DND-41 (cell line): ENCODE measurements at regions not wholly inside any gene's neighbourhood (a gene's known extent, or its start where the extent isn't known, plus 50 kb on each side); places are given as distances from the start of the nearest gene placed in this dataset.

Source experiments
- CTCF ChIP-seq: IDR thresholded peaks from 2 replicates; pipeline ENCODE4 v1.5.1; 2012; ENCODE audit warnings: borderline replicate concordance, low read length, moderate library complexity, mild to moderate bottlenecking; ENCODE audit not compliant: poor library complexity, severe bottlenecking; ENCODE audit errors: extremely low read depth
- EZH2 ChIP-seq: IDR thresholded peaks from 3 replicates; pipeline ENCODE4 v1.6.1; 2012; ENCODE audit warnings: borderline replicate concordance, low read depth, mild to moderate bottlenecking, moderate library complexity, low read length, inconsistent platforms; ENCODE audit not compliant: severe bottlenecking

GRCh38 chr5:90141984-90142383, 267.6 kb downstream of the CETN3 start:
- no peak for TF ChIP-seq CTCF
- no peak for TF ChIP-seq EZH2
